HG03469 (cell line): ENCODE measurements at regions not wholly inside any gene's neighbourhood (a gene's known extent, or its start where the extent isn't known, plus 50 kb on each side); places are given as distances from the start of the nearest gene placed in this dataset.
"Not testable (repeated sequence)": the region's sequence is repeated elsewhere in the genome, so short reads cannot be mapped to it uniquely, and the experiment has no call there.

Experiments
- ATAC-seq: cut with Tn5 transposase; IDR thresholded peaks from one replicate; pipeline ENCODE4 v1.9.1; 2021; ENCODE audit warnings: mild to moderate bottlenecking, moderate library complexity, moderate number of reproducible peaks; ENCODE audit not compliant: unreplicated experiment

DNA sequence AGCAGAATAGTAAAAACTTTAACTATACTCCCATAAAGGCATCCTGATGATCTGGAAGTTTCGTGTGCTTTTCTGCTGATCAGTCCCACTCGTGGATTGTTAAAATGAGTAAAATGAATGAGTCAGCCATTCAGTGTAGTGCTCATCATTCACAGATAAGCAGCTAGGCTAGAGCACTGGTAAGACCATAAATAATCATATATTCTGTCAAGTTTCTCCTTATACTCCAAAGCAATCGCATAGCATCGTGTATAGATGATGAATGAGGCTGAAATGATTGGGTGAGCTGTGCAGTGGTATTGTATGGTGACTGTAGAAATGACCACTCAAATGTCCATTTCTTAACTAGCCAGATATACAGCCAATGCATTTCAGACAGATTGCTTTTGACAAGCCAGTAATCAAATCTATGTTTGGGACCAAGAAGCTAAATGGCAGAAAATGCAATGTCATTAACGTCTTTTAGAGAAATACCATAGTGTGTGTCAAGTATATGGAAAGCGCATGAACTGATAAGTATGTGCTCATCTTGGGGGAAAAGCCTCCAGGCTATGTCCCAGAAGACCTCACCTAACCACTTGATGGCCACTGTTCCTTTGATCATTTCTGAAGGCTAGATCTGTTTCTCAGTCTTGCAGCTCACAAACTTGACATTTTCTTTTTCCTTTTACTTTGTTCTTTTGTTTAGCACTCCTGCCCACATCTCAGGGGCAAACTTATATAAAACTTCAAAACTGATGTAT, 227.2 kb upstream of the FAM3C start:
- no peak for ATAC-seq

DNA sequence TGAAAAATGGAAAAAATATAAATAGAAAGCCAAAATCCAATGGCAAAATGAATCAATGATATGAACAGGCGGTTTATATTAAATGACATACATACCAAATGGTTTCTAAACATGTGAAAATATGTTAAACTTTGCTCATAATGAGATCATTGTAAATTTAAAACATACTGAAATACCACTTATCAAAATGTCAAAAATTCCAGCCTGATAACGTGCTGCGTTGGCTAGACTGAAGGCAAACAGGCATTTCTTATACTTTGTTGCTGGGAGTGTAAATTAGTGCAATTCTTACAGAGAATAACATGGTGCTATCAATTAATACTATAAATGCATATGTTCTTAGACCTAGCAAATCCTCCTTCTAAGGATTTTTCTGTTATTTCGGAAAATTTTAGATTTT, 225.8 kb upstream of the FAM3C start:
- no peak for ATAC-seq

DNA sequence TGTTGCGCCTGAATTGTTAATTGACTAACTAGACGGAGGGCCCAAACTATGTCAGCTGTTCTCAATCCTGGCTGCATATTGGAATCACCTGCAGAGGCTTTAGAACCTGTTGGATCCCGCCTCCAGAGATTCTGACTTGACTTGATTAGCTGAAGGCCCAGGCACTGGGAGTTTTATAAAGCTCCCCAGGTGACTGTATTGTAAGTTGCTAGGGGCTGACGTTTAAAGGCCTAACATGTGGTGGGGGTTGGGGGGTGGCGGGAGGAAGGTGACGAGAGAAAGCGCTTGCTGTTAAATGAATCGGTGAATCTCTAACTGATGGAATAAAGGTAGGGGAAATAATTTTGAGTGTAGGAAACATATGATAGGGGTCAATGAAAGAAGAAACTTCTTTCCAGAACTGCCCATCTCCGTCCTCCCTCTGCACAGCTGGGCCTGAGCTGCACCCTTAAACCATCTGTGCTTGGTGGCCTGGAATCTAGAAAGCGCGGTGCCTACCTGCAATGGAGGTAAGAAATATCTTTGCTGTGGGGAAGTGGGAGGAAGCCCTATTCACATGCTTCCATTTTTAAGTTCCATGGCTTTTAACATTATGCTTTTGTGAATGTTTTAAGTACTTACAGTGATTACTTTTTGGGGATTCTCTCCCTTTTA, 225.0 kb upstream of the FAM3C start:
- no peak for ATAC-seq

DNA sequence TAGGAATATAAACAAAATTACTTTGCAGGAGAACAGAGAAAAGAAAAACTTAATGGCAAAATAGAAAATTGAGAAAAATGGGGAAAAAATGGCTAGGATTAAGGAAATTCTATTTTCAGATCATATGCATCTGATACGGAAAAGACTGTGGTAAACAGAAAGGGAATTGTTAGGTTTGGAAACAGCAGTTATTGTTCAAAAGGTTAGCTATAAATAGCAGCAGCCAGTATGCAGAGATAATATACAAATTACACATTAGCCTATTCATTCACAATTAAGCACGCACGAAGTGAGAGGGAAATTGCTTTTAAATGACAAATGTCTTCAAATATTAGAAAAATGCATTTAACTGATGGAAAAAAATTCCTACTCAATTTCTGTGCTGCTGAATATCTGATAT, 224.1 kb upstream of the FAM3C start:
- no peak for ATAC-seq

DNA sequence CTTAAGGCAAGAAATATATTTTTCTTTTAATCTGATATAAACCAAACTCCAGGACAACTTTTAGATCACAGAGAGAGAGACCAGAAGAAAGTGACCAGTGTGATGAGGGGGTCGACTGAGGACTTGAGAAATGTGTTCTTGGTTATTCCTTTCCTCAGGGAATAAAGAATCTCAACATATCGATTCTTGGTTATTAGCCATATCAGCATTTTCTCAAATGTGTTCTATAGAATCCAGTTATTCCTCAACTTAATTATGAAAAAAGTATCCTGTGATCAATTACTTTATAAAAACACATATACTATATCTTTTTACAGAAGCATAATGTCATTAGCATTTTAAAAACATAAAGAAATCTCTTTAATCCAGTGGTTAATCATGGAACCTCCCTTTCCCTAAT, 222.1 kb upstream of the FAM3C start:
- ATAC-seq = no peak

DNA sequence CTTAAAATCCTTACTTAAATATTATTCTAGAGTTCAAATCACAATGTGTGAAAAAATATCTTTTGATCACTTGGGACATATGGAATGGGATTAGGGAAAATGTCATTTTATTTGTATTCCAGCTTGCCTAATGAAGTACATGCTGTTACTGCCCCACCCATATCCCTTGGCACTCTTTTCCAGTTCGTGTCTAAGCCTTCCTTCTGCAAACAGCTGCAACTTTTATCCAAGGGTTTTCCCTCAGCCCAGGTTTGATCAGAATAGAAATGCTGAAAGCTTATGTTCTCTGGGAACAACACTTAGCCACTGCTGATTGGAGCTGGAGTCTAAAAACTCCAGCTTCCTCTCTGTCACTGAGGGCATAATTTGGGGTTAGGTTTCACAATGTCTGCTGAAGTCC, 214.1 kb upstream of the FAM3C start:
- ATAC-seq = no peak

- no peak for ATAC-seq
These were observed 213.1 kb upstream of the FAM3C start for GRCh38 chr7:121609208-121609607.

DNA sequence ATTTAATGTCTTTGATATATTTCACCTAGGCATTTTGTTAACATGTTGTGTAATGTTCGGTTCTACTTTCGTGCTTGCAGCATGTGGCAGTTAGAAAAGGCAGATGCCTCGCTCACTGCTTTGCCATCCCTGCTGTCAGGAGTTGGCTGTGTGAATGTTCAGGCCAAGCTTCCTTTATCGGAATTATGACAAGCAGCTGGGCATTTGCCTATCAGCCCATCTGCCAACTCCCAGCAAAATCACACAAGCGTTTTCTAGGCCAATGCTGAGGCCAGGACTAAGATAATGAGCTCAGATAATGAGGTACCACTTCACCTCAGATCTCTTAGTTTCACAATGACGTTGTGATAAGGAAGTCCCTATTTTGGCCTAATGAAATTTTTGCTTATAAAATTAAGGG, 212.7 kb upstream of the FAM3C start:
- ATAC-seq = no peak

DNA sequence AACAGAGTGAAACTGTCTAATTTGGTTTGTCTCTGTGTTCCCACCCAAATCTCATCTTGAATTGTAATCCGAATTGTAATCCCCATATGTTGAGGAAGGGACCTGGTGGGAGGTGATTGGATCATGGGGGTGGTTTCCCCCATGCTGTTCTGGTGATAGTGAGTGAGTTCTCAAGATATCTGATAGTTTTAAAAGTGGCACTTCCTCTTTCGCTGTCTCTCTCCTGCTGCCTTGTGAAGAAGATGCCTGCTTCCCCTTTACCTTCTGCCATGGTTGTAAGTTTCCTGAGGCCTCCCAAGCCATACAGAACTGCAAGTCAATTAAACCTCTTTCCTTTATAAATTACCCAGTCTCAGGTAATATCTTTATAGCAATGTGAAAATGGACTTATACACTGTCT, 212.1 kb upstream of the FAM3C start:
- ATAC-seq = not testable (repeated sequence)

DNA sequence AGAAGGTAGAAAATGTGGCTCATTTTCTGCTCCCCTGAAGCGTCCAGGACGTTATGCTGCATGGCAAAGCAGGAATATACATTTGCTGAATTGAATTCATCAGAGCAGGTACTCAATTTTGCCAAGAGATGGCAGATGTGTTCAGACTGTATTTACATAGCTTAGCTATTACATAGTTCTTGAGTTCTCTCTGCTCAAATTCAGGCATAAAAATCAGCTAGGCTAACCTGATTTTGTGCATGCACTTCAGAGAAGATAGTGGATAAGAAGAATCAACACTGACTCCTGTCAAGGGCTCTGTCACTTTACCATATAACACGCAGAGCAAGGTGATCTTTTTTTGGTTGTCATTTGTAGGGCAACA, 209.2 kb upstream of the FAM3C start:
- ATAC-seq = no peak

DNA sequence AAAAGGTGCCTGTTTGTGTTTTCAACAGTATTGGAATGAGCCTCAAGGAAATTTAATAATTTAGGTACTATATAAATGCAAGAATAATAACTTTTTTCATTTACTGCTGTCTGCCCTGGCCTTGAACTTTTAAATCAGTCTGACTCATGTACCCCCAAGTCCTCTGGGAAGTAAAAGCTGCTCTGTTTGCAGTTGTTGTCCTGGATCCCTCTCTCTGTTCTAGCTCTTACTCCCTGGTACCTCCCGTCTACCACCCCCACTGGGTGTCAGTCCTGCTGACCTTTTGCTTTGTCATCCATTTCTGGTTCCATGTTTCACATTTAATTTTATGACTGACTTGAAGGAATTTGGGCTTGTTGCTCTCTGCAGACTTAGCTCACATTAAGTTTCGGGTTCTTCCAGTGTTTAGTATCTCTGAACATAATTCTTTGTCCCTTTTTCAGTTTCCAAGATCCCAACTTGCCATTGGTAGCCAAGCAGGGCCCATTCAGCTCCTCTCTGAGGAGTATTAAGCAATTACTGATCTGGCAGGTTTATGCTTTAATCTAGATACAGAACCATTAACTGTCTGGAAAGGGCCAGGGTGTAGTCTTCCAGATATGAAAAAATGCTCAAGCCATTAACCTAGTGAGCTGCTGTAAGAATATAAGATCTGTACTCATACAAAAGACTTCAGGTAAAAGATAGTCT, 208.7 kb upstream of the FAM3C start:
- no peak for ATAC-seq

GRCh38 chr7:121603886-121604285, 207.8 kb upstream of the FAM3C start:
- ATAC-seq = no peak

GRCh38 chr7:121599887-121600286, 203.8 kb upstream of the FAM3C start:
- ATAC-seq = no peak

- no peak for ATAC-seq
These were observed 199.9 kb upstream of the FAM3C start for GRCh38 chr7:121595758-121596696.

DNA sequence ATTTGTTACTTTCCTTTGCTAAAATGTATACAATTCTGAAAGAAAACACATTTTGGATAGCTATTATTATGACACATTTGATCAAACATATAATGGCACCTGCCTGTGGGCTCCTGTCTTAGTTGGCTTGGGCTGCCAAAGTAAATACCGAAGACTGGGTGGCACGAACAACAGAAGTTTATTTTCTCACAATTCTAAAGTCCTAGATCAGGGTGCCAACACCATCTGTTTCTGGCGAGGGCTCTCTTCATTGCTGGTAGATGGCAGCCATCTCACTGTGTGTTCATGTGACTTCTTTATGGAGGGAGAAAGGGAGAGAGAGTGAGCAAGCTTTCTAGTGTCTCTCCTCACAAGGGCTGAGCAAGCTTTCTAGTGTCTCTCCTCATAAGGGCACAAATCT, 195.8 kb upstream of the FAM3C start:
- ATAC-seq = no peak

DNA sequence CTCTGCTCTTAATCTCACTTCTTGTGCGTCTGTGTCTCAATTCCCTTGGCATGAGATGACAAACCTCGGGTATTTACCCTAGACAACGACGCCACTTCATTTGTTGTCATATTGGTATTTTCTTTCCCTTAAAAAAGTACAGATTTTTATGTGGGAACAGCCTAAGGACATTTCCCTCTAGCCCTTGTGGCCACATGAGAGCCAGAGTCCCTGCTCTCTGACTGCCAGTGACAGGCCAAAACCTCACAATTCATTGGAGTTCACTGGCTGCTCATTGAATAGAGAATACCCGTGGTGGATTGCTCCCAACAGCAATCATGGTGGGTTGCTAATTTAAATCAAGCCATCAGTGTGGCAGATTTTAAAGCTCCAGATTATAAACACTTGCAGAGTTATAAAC, 191.3 kb upstream of the FAM3C start:
- ATAC-seq = no peak

GRCh38 chr7:121582258-121582657, 186.2 kb upstream of the FAM3C start:
- no peak for ATAC-seq

DNA sequence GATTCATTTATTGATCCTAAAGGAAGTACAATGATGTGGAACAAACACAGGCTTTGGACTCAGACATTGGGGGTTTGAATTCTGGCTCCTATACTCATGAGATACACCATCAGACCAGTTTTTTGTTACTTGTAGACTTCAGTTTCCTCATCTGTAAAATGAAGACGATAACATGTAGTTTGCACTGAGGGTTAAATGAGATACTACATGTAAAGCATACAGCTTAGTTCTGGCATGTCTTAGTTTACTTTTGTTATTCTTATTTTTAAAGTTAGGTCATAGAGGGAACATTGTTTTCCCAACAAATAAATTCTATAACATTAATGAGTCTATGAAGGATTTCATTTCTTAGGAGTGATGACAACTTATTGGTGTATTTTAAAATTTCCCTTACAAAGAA, 183.5 kb upstream of the FAM3C start:
- no peak for ATAC-seq

GRCh38 chr7:121578669-121579068, 182.6 kb upstream of the FAM3C start:
- no peak for ATAC-seq

GRCh38 chr7:121576148-121576917, 180.2 kb upstream of the FAM3C start:
- no peak for ATAC-seq
